ENCODE measurements at regions not wholly inside any gene's neighbourhood (a gene's known extent, or its start where the extent isn't known, plus 50 kb on each side); places are given as distances from the start of the nearest gene placed in this dataset.

- DNase-seq (ENCODE audit: low spot score), result no peak
These were observed 168.0 kb downstream of the TNFSF13B start for GRCh38 chr13:108437496-108437895.

GRCh38 chr13:108439556-108439955 is 170.0 kb downstream of the TNFSF13B start:
- DNase-seq (ENCODE audit: low spot score), result no peak

GRCh38 chr13:108444448-108444847 is 174.9 kb downstream of the TNFSF13B start:
- DNase-seq (ENCODE audit: low spot score), result no peak

GRCh38 chr13:108448891-108449290 is 179.4 kb downstream of the TNFSF13B start:
- no peak for DNase-seq (ENCODE audit: low spot score)

- DNase-seq (ENCODE audit: low spot score), result no peak
These were observed 178.3 kb upstream of the MYO16 start for GRCh38 chr13:108451121-108451520.

- DNase-seq (ENCODE audit: low spot score), result no peak
These were observed 174.1 kb upstream of the MYO16 start for GRCh38 chr13:108455320-108455719.

- DNase-seq (ENCODE audit: low spot score), result no peak
These were observed 169.4 kb upstream of the MYO16 start for GRCh38 chr13:108460043-108460442.

GRCh38 chr13:108460746-108461145 is 168.7 kb upstream of the MYO16 start:
- DNase-seq (ENCODE audit: low spot score), result no peak

- DNase-seq (ENCODE audit: low spot score), result no peak
These were observed 166.1 kb upstream of the MYO16 start for GRCh38 chr13:108463340-108463739.

GRCh38 chr13:108470921-108471320 is 158.5 kb upstream of the MYO16 start:
- DNase-seq (ENCODE audit: low spot score), result no peak

GRCh38 chr13:108475181-108475580 is 154.2 kb upstream of the MYO16 start:
- no peak for DNase-seq (ENCODE audit: low spot score)

GRCh38 chr13:108477376-108477775 is 152.0 kb upstream of the MYO16 start:
- DNase-seq (ENCODE audit: low spot score), result no peak

GRCh38 chr13:108478179-108478578 is 151.2 kb upstream of the MYO16 start:
- no peak for DNase-seq (ENCODE audit: low spot score)

GRCh38 chr13:108483981-108484380 is 145.4 kb upstream of the MYO16 start:
- DNase-seq (ENCODE audit: low spot score), result no peak

- no peak for DNase-seq (ENCODE audit: low spot score)
These were observed 143.3 kb upstream of the MYO16 start for GRCh38 chr13:108486096-108486495.

GRCh38 chr13:108494991-108495645 is 134.3 kb upstream of the MYO16 start:
- no peak for DNase-seq (ENCODE audit: low spot score)

- no peak for DNase-seq (ENCODE audit: low spot score)
These were observed 133.6 kb upstream of the MYO16 start for GRCh38 chr13:108495646-108496361.

GRCh38 chr13:108496362-108497210 is 132.8 kb upstream of the MYO16 start:
- DNase-seq (ENCODE audit: low spot score), result no peak

- DNase-seq (ENCODE audit: low spot score), result no peak
These were observed 128.7 kb upstream of the MYO16 start for GRCh38 chr13:108500711-108501110.

- no peak for DNase-seq (ENCODE audit: low spot score)
These were observed 121.1 kb upstream of the MYO16 start for GRCh38 chr13:108508263-108508662.

GRCh38 chr13:108525827-108526226 is 103.6 kb upstream of the MYO16 start:
- DNase-seq (ENCODE audit: low spot score), result no peak

- no peak for DNase-seq (ENCODE audit: low spot score)
These were observed 103.1 kb upstream of the MYO16 start for GRCh38 chr13:108526286-108526685.

- no peak for DNase-seq (ENCODE audit: low spot score)
These were observed 101.6 kb upstream of the MYO16 start for GRCh38 chr13:108527844-108528243.

All from cerebellar cortex (tissue), 1 donor.